DND-41 (cell line): ENCODE measurements at regions not wholly inside any gene's neighbourhood (a gene's known extent, or its start where the extent isn't known, plus 50 kb on each side); places are given as distances from the start of the nearest gene placed in this dataset.

ENCODE experiments used
- ATAC-seq: fragments of 200-7000 bp; cut with Tn5 transposase; 3 replicates; pipeline ENCODE4 v1.9.1; 2021; ENCODE audit warnings: low read depth; ENCODE audit not compliant: insufficient read depth
- DNase-seq: peaks from one replicate; pipeline ENCODE4 v3.0.0-alpha.2; 2020
- H2AFZ ChIP-seq: 2 replicates; pipeline ENCODE4 v1.6.0; 2012; ENCODE audit warnings: low read depth, low read length
- H3K27ac ChIP-seq: 2 replicates; pipeline ENCODE4 v1.5.1; 2012; ENCODE audit warnings: low read length, inconsistent platforms
- H3K27me3 ChIP-seq: fragments of 200-600 bp; sonication (generic); 2 replicates; pipeline ENCODE4 v1.6.0; 2012; ENCODE audit warnings: low read length, mild to moderate bottlenecking, inconsistent platforms; ENCODE audit not compliant: insufficient read depth, poor library complexity
- H3K36me3 ChIP-seq: 2 replicates; pipeline ENCODE4 v1.5.1; 2012; ENCODE audit warnings: low read length, inconsistent platforms; ENCODE audit not compliant: insufficient read depth
- H3K4me1 ChIP-seq: 2 replicates; pipeline ENCODE4 v1.5.1; 2012; ENCODE audit warnings: mild to moderate bottlenecking, low read length; ENCODE audit not compliant: insufficient read depth
- H3K4me2 ChIP-seq: 2 replicates; pipeline ENCODE4 v1.6.0; 2012; ENCODE audit warnings: mild to moderate bottlenecking, moderate library complexity, low read length, inconsistent platforms; ENCODE audit not compliant: insufficient read depth
- H3K4me3 ChIP-seq, 2 experiments: fragments of 200-600 bp in 1 of 2; shearing (Covaris generic) in 1 of 2; 2 replicates each; pipeline ENCODE4 v1.5.1; 2012 to 2016; ENCODE audit warnings: inconsistent platforms in 2 of 2, low read length in 2 of 2, mild to moderate bottlenecking in 2 of 2, low read depth in 1 of 2, moderate library complexity in 1 of 2
- H3K79me2 ChIP-seq: 2 replicates; pipeline ENCODE4 v1.6.0; 2012; ENCODE audit warnings: low read length, inconsistent platforms; ENCODE audit not compliant: insufficient read depth
- H3K9ac ChIP-seq: 2 replicates; pipeline ENCODE4 v1.6.0; 2012; ENCODE audit warnings: low read depth, mild to moderate bottlenecking, inconsistent platforms, low read length, moderate library complexity
- H3K9me3 ChIP-seq: 2 replicates; pipeline ENCODE4 v1.5.1; 2012; ENCODE audit warnings: low read length, moderate library complexity, mild to moderate bottlenecking, inconsistent platforms; ENCODE audit not compliant: insufficient read depth, severe bottlenecking
- H4K20me1 ChIP-seq: 2 replicates; pipeline ENCODE4 v1.6.0; 2012; ENCODE audit warnings: low read length; ENCODE audit not compliant: insufficient read depth
- CTCF ChIP-seq: IDR thresholded peaks from 2 replicates; pipeline ENCODE4 v1.5.1; 2012; ENCODE audit warnings: borderline replicate concordance, low read length, moderate library complexity, mild to moderate bottlenecking; ENCODE audit not compliant: poor library complexity, severe bottlenecking; ENCODE audit errors: extremely low read depth
- EZH2 ChIP-seq: IDR thresholded peaks from 3 replicates; pipeline ENCODE4 v1.6.1; 2012; ENCODE audit warnings: borderline replicate concordance, low read depth, mild to moderate bottlenecking, moderate library complexity, low read length, inconsistent platforms; ENCODE audit not compliant: severe bottlenecking

- H3K27ac ChIP-seq = no peak overlapping the region
- no peak overlapping the region for H3K4me3 ChIP-seq
- H3K27me3 ChIP-seq = no peaks in the 10 kb centered on the region
- H3K79me2 ChIP-seq = no peaks in the 10 kb centered on the region
- H3K9ac ChIP-seq = no peak overlapping the region
- no peak overlapping the region for H2AFZ ChIP-seq
- H3K36me3 ChIP-seq = no peaks in the 10 kb centered on the region
- no peak for DNase-seq
- H4K20me1 ChIP-seq = no peaks in the 10 kb centered on the region
- no peaks in the 10 kb centered on the region for H3K4me1 ChIP-seq
- TF ChIP-seq EZH2 (no peak), CTCF (no peak)
- H3K4me2 ChIP-seq = no peak overlapping the region
- ATAC-seq = no peak
- H3K9me3 ChIP-seq = no peaks in the 10 kb centered on the region
Measured at GRCh38 chr1:96183928-96184327, 537.7 kb upstream of the PTBP2 start.

- Histone ChIP-seq H3K36me3 (no peaks in the 10 kb centered on the region), H3K27me3 (no peaks in the 10 kb centered on the region), H4K20me1 (no peaks in the 10 kb centered on the region), H3K79me2 (no peaks in the 10 kb centered on the region), H3K4me2 (no peak overlapping the region), H3K4me3 (no peak overlapping the region), H3K9me3 (no peaks in the 10 kb centered on the region), H3K27ac (no peak overlapping the region), H3K9ac (no peak overlapping the region), H3K4me1 (no peaks in the 10 kb centered on the region), H2AFZ (no peak overlapping the region)
- no peak for ATAC-seq
- DNase-seq = no peak
- no peak for TF ChIP-seq CTCF
Measured at GRCh38 chr1:96185181-96185580, 536.4 kb upstream of the PTBP2 start.

GRCh38 chr1:96187020-96187419 is 534.6 kb upstream of the PTBP2 start:
- TF ChIP-seq EZH2 = no peak
- TF ChIP-seq CTCF = no peak
- Histone ChIP-seq H3K4me1 (no peaks in the 10 kb centered on the region), H3K27ac (no peak overlapping the region), H3K4me2 (no peak overlapping the region), H3K36me3 (no peaks in the 10 kb centered on the region), H3K79me2 (no peaks in the 10 kb centered on the region), H3K4me3 (no peak overlapping the region), H2AFZ (no peak overlapping the region), H3K27me3 (no peaks in the 10 kb centered on the region), H3K9me3 (no peaks in the 10 kb centered on the region), H4K20me1 (no peaks in the 10 kb centered on the region), H3K9ac (no peak overlapping the region)
- DNase-seq = no peak
- ATAC-seq = no peak

GRCh38 chr1:96191165-96191564 is 530.4 kb upstream of the PTBP2 start:
- Histone ChIP-seq H3K4me3 (no peak overlapping the region), H3K36me3 (no peaks in the 10 kb centered on the region)

More at GRCh38 chr1:96191165-96191564, 530.4 kb upstream of the PTBP2 start:
- ATAC-seq (no peak), DNase-seq (no peak)
- Histone ChIP-seq H3K9ac (no peak overlapping the region), H4K20me1 (no peaks in the 10 kb centered on the region), H3K9me3 (no peaks in the 10 kb centered on the region), H3K4me1 (no peaks in the 10 kb centered on the region), H3K79me2 (no peaks in the 10 kb centered on the region), H3K27me3 (no peaks in the 10 kb centered on the region), H2AFZ (no peak overlapping the region), H3K27ac (no peak overlapping the region), H3K4me2 (no peak overlapping the region)
- TF ChIP-seq EZH2 (no peak), CTCF (no peak)
